ENCODE measurements at regions not wholly inside any gene's neighbourhood (a gene's known extent, or its start where the extent isn't known, plus 50 kb on each side); places are given as distances from the start of the nearest gene placed in this dataset.
A peak's percentile ranks its signal among the peaks of the same experiment; 100 is the strongest.

GRCh38 chr2:226190479-226191252, 609.0 kb downstream of the IRS1 start (continued):
- TF ChIP-seq ZNF30 (CRISPR knock-in tag; IDR thresholded peaks at IDR 0.05), result no peak
- no peak for TF ChIP-seq ZNF839 (CRISPR knock-in tag; IDR thresholded peaks at IDR 0.05; ENCODE audit: borderline replicate concordance)
- TF ChIP-seq PHF8 (CRISPR knock-in tag; IDR thresholded peaks at IDR 0.05), result no peak
- TF ChIP-seq TFE3 (CRISPR knock-in tag; IDR thresholded peaks at IDR 0.05), result peak; percentile 15; the same call in 1 of the 2 replicates
- TF ChIP-seq MTF1 (CRISPR knock-in tag; IDR thresholded peaks at IDR 0.05), result no peak
- no peak for TF ChIP-seq SNAI1 (CRISPR knock-in tag; IDR thresholded peaks at IDR 0.05; ENCODE audit: borderline replicate concordance)
- no peak for TF ChIP-seq STAT5B (CRISPR knock-in tag; IDR thresholded peaks at IDR 0.05)
- no peak for TF ChIP-seq NFYB (CRISPR knock-in tag; IDR thresholded peaks at IDR 0.05)
- TF ChIP-seq ZNF713 (CRISPR knock-in tag; IDR thresholded peaks at IDR 0.05), result no peak
- TF ChIP-seq ZFP1 (CRISPR knock-in tag; IDR thresholded peaks at IDR 0.05), result no peak; the same call in 1 of the 2 replicates
- no peak for TF ChIP-seq RBFOX2 (IDR thresholded peaks at IDR 0.05; ENCODE audit: low read depth, low read length)
- no peak for TF ChIP-seq ZNF329 (CRISPR knock-in tag; IDR thresholded peaks at IDR 0.05; ENCODE audit: low read depth)
- no peak for TF ChIP-seq SPEN (CRISPR knock-in tag; IDR thresholded peaks at IDR 0.05; ENCODE audit: low read depth)
- no peak for TF ChIP-seq ZNF777 (CRISPR knock-in tag; IDR thresholded peaks at IDR 0.05)
- no peak for TF ChIP-seq U2AF2 (IDR thresholded peaks at IDR 0.05; ENCODE audit: low read depth, low read length)
- TF ChIP-seq ZNF720 (CRISPR knock-in tag; IDR thresholded peaks at IDR 0.05), result no peak
- no peak for TF ChIP-seq ZNF207 (IDR thresholded peaks at IDR 0.05; ENCODE audit: borderline replicate concordance)
- no peak for TF ChIP-seq SNAPC5 (CRISPR knock-in tag; IDR thresholded peaks at IDR 0.05; ENCODE audit: borderline replicate concordance)
- no peak for TF ChIP-seq HNRNPH1 (optimal IDR thresholded peaks at IDR 0.05; ENCODE audit: low read depth, low read length)
- peak; percentile 62; the same call in 1 of the 2 replicates for TF ChIP-seq IKZF5 (CRISPR knock-in tag; IDR thresholded peaks at IDR 0.05)
- TF ChIP-seq ISL2 (CRISPR knock-in tag; IDR thresholded peaks at IDR 0.05), result 0 out of 2 replicates have a peak, but pooled peaks have one; percentile 26
- peak; percentile 94 for TF ChIP-seq FOXO1 (CRISPR knock-in tag; IDR thresholded peaks at IDR 0.05)
- no peak; the same call in 1 of the 2 replicates for TF ChIP-seq TRAFD1 (CRISPR knock-in tag; IDR thresholded peaks at IDR 0.05; ENCODE audit: borderline replicate concordance)
- peak; percentile 40; the same call in 1 of the 2 replicates for TF ChIP-seq ZNF614 (CRISPR knock-in tag; IDR thresholded peaks at IDR 0.05; ENCODE audit: borderline replicate concordance)
- TF ChIP-seq SMC3 (IDR thresholded peaks at IDR 0.05; ENCODE audit: low read length), result no peak
- no peak for TF ChIP-seq ZNF234 (CRISPR knock-in tag; conservative IDR thresholded peaks at IDR 0.05)
- no peak for TF ChIP-seq POLR2G (IDR thresholded peaks at IDR 0.05; ENCODE audit: low read depth, low read length)
- no peak for TF ChIP-seq PCBP1 (IDR thresholded peaks at IDR 0.05; ENCODE audit: borderline replicate concordance, low read depth, low read length)
